Stomach (tissue), 8 donors: ENCODE measurements at regions not wholly inside any gene's neighbourhood (a gene's known extent, or its start where the extent isn't known, plus 50 kb on each side); places are given as distances from the start of the nearest gene placed in this dataset.
"Not testable (repeated sequence)": the region's sequence is repeated elsewhere in the genome, so short reads cannot be mapped to it uniquely, and the experiment has no call there.

ENCODE experiments used
- DNase-seq, 2 donors: peaks; one replicate each; pipeline versions ENCODE4 v3.0.0 to v3.0.0-alpha.2; 2013 to 2019
- H3K27ac ChIP-seq, 5 donors: fragments of 200-600 bp in 4 of 5; sonication (generic) in 4 of 5; one replicate each; pipeline ENCODE4 v1.5.1; 2013 to 2019; ENCODE audit warnings: mild to moderate bottlenecking in 1 of 5, moderate library complexity in 1 of 5
- H3K27me3 ChIP-seq, 3 donors: fragments of 200-600 bp; sonication (generic); one replicate each; pipeline ENCODE4 v1.5.1; 2017 to 2019; ENCODE audit warnings: mixed run types in 1 of 3
- H3K36me3 ChIP-seq, 4 donors: fragments of 200-600 bp; sonication (generic); 1 replicate in 3 of 4; 2 replicates in 1 of 4; pipeline ENCODE4 v1.5.1; 2016 to 2019
- H3K4me1 ChIP-seq, 4 donors: fragments of 200-600 bp; sonication (generic); one replicate each; pipeline ENCODE4 v1.5.1; 2016 to 2019
- H3K4me3 ChIP-seq, 4 donors: fragments of 200-600 bp; sonication (generic) in 3 of 4; one replicate each; pipeline ENCODE4 v1.5.1; 2016 to 2019; ENCODE audit warnings: mild to moderate bottlenecking in 1 of 4
- H3K9me3 ChIP-seq, 4 donors: fragments of 200-600 bp; sonication (generic); one replicate each; pipeline ENCODE4 v1.5.1; 2016 to 2019
- EP300 ChIP-seq: sonication (generic); formaldehyde crosslinking; IDR thresholded peaks from one replicate; pipeline ENCODE4 v1.6.1; 2017; ENCODE audit warnings: antibody characterized with exemption
- POLR2A ChIP-seq, 4 donors: fragments of 450-650 bp; IDR thresholded peaks; one replicate each; pipeline ENCODE4 v1.6.1; 2016; ENCODE audit warnings: antibody characterized with exemption in 4 of 4, control low read depth in 2 of 4, mild to moderate bottlenecking in 1 of 4, moderate library complexity in 1 of 4
- POLR2AphosphoS5 ChIP-seq, 3 donors: sonication (generic); formaldehyde crosslinking; IDR thresholded peaks; one replicate each; pipeline ENCODE4 v1.6.1; 2016; ENCODE audit warnings: antibody characterized with exemption in 3 of 3
- WGBS, 5 donors: extraction: QIAGEN DNeasy Blood & Tissue Kit in 3 of 5; methylation state at CpG; one replicate each; pipeline versions ENCODE4 v1.1.5 to v1.1.7; 2013 to 2018; 5-methylcytosine and 5-hydroxymethylcytosine counted together
- intact Hi-C: fragments of 100-400 bp; cut with DNase I; formaldehyde crosslinking; loops from one replicate; pipeline ENCODE4 v1.15.1; 2023; ENCODE audit warnings: low total_unique reads
- TF ChIP-seq, protein P1 (sequence below), 7 experiments: fragments of 450-650 bp in 4 of 7; fragments of 200-600 bp in 3 of 7; sonication (generic) in 3 of 7; IDR thresholded peaks; one replicate each; pipeline ENCODE4 v1.5.1; 2016 to 2019; ENCODE audit warnings: antibody characterized with exemption in 7 of 7, control low read depth in 2 of 7, mild to moderate bottlenecking in 1 of 7
- donor health status: healthy with polysubstance abuse.
- donor health status: Bipolar disorder and iron deficiency.
- donor health status: healthy.

DNA sequence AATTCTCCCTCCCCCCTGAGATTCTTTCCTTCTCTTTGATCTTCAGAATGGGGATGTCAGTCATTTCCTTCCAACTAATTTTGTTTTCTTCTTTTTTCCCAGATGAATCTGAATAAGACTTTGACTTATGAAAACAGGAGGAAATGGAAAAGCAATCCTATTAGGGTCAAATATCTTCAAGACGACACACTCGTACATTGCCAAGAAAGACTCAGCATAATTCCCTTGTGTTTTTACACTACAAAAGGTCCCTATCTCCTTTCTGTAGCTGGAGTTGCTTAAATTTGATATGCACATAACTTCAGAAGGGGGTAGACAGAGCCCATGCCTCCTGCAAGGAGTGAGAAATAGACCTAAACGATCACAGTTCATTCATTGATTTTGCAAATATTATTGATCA, 230.3 kb upstream of the RBBP8 start:
- DNase-seq: no peak
- H3K4me3 ChIP-seq: no peak overlapping the region
- 74 to 84% (median 82%) methylated on average over 3 of the region's 3 CpGs for WGBS, 5 donors
- H3K27me3 ChIP-seq: no peaks in the 10 kb centered on the region
- H3K27ac ChIP-seq: no peak overlapping the region
- no peaks in the 10 kb centered on the region for H3K36me3 ChIP-seq
- no peaks in the 10 kb centered on the region for H3K9me3 ChIP-seq
- intact Hi-C loops: no loop called here
- TF ChIP-seq POLR2AphosphoS5 (IDR thresholded peaks at IDR 0.05): no peak
- no peak for TF ChIP-seq EP300
- TF ChIP-seq, protein P1, sequence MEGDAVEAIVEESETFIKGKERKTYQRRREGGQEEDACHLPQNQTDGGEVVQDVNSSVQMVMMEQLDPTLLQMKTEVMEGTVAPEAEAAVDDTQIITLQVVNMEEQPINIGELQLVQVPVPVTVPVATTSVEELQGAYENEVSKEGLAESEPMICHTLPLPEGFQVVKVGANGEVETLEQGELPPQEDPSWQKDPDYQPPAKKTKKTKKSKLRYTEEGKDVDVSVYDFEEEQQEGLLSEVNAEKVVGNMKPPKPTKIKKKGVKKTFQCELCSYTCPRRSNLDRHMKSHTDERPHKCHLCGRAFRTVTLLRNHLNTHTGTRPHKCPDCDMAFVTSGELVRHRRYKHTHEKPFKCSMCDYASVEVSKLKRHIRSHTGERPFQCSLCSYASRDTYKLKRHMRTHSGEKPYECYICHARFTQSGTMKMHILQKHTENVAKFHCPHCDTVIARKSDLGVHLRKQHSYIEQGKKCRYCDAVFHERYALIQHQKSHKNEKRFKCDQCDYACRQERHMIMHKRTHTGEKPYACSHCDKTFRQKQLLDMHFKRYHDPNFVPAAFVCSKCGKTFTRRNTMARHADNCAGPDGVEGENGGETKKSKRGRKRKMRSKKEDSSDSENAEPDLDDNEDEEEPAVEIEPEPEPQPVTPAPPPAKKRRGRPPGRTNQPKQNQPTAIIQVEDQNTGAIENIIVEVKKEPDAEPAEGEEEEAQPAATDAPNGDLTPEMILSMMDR (IDR thresholded peaks at IDR 0.05): no peak
- no peak for TF ChIP-seq POLR2A (IDR thresholded peaks at IDR 0.05)
- peaks cover 0 to 12% (median 0%) of the 10 kb centered on the region in 4 donors for H3K4me1 ChIP-seq

DNA sequence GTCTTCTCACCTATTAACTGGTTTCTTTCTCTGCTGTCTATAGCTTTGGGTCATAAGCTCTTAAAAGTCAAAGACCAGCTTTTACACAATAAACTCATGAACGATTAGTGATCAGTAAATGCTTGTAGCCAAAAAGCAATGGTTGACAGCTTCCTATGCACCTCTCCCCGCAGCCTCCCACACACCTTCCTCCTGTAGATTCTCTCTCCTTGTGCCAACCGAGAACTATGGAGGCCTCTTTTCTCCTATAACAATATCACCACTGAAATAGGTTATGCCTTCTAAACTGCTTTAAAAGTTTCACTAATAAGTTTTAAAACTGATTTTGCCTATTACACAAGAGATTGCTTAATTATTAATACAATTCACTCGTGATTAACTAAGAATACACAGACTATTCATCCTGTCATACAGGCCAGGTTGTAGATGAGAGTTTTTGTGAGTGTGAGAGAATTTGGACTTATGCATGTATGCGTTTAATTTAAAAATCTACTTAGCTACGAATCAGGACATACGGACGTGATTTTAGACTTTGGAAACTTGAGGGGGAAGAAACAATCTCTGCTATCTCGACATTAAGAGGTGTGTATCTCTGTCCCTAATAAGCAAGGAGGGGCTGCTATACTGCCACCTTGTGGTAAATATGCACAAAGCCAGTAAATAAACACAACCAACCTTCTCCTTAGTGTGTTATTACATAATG, 229.1 kb upstream of the RBBP8 start:
- no peaks in the 10 kb centered on the region for H3K27me3 ChIP-seq
- no peaks in the 10 kb centered on the region for H3K36me3 ChIP-seq
- peak in 1 of 2 donors; percentile 78 for DNase-seq
- H3K4me1 ChIP-seq: peaks cover 0 to 12% (median 0%) of the 10 kb centered on the region in 4 donors
- no peaks in the 10 kb centered on the region for H3K9me3 ChIP-seq
- TF ChIP-seq POLR2A (IDR thresholded peaks at IDR 0.05) (no peak), POLR2AphosphoS5 (IDR thresholded peaks at IDR 0.05) (peak in 1 of 3 donors; percentile 39), EP300 (no peak)
- TF ChIP-seq, protein P1 (IDR thresholded peaks at IDR 0.05): peak in 5 of 7 experiments; percentile 53 to 85 (median 81)
- no peak overlapping the region for H3K4me3 ChIP-seq
- H3K27ac ChIP-seq: no peak overlapping the region
- intact Hi-C loops: no loop called here
- 39 to 52% (median 44%) methylated on average over 9 of the region's 9 CpGs for WGBS, 5 donors

DNA sequence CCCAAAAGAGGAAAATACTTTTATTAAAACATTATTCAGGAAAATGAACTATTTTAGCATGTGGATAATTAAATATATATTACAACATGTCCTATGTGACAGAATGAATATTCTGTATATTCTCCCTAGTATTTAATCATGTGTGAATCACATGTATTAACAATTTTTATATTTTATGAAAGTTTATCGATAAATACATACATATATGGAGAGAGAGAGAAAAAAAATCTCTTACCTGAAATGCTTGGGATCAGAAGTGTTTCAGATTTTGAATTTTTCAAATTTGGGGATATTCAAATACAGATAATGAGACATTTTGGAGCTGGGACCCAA, 228.6 kb upstream of the RBBP8 start:
- intact Hi-C loops: no loop called here
- peaks cover 0 to 12% (median 0%) of the 10 kb centered on the region in 4 donors for H3K4me1 ChIP-seq
- H3K4me3 ChIP-seq: no peak overlapping the region
- 95 to 98% (median 97%) methylated on average over 1 of the region's 1 CpG for WGBS, 5 donors
- no peaks in the 10 kb centered on the region for H3K36me3 ChIP-seq
- H3K27ac ChIP-seq: no peak overlapping the region
- H3K9me3 ChIP-seq: no peaks in the 10 kb centered on the region
- no peak for TF ChIP-seq EP300
- TF ChIP-seq, protein P1 (IDR thresholded peaks at IDR 0.05): no peak
- no peaks in the 10 kb centered on the region for H3K27me3 ChIP-seq
- no peak for DNase-seq

DNA sequence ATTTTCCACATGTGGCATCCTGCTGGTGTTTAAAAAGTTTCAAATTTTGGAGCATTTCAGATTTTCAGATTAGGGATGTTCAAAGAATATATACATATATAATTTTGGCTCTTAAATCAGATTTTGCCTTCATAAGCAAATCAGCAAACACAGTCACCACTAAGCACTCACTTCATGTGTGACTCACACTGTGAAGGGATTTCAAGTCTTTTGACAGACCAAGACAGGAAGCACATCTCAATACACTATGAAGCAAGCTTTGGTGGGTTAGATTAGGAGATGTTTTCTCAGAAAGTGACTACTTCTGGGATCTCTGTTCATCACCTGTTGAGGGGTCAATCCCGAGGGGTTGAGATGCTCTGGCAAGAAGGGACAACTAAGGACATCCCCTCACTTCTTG, 227.8 kb upstream of the RBBP8 start:
- Histone ChIP-seq H3K27ac (no peak overlapping the region), H3K27me3 (no peaks in the 10 kb centered on the region), H3K9me3 (no peaks in the 10 kb centered on the region), H3K4me3 (no peak overlapping the region), H3K4me1 (peaks cover 0 to 15% (median 2%) of the 10 kb centered on the region in 4 donors), H3K36me3 (no peaks in the 10 kb centered on the region)
- WGBS, 5 donors: 75 to 87% (median 83%) methylated on average over 1 of the region's 1 CpG
- no peak for TF ChIP-seq POLR2AphosphoS5 (IDR thresholded peaks at IDR 0.05)
- TF ChIP-seq, protein P1 (IDR thresholded peaks at IDR 0.05): no peak
- TF ChIP-seq POLR2A (IDR thresholded peaks at IDR 0.05): no peak
- TF ChIP-seq EP300: no peak
- intact Hi-C loops: no loop called here
- no peak for DNase-seq

DNA sequence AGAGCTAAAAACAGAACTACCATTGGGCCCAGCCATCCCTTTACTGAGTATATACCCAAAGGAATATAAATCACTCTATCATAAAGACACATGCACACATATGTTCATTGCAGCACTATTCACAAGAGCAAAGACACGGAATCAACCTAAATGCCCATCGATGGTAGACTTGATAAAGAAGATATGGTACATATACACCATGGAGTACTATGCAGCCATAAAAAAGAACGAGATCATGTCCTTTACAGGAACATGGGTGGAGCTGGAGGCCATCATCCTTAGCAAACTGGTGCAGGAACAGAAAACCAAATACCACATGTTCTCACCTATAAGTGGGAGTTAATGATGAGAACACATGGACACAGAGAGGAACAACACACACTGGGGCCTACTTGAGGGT, 227.1 kb upstream of the RBBP8 start:
- H3K9me3 ChIP-seq, DNase-seq, H3K4me3 ChIP-seq, H3K36me3 ChIP-seq, intact Hi-C loops, H3K27me3 ChIP-seq, H3K27ac ChIP-seq: not testable (repeated sequence)
- WGBS, 5 donors: 92 to 99% (median 93%) methylated on average over 3 of the region's 3 CpGs
- peaks cover 0 to 22% (median 4%) of the 10 kb centered on the region in 4 donors for H3K4me1 ChIP-seq
